ENCODE measurements at regions not wholly inside any gene's neighbourhood (a gene's known extent, or its start where the extent isn't known, plus 50 kb on each side); places are given as distances from the start of the nearest gene placed in this dataset.

- no peaks in the 10 kb centered on the region for H3K27me3 ChIP-seq (ENCODE audit: control insufficient read depth, insufficient read depth, low read length)
- H3K4me2 ChIP-seq (ENCODE audit: low read length): no peak overlapping the region
- no peak overlapping the region for H3K4me3 ChIP-seq (ENCODE audit: low read length)
- H3K9ac ChIP-seq (ENCODE audit: low read depth, low read length): no peak overlapping the region
- no peaks in the 10 kb centered on the region for H3K4me1 ChIP-seq (ENCODE audit: control insufficient read depth, insufficient read depth, low read length)
- H3K9me3 ChIP-seq (replicated peaks; ENCODE audit: low read length): no peaks in the 10 kb centered on the region
- H3K36me3 ChIP-seq (ENCODE audit: insufficient read depth, low read length): no peaks in the 10 kb centered on the region
Observed at GRCh38 chr15:93454788-93455187, 365.8 kb upstream of the RGMA start.

DNA sequence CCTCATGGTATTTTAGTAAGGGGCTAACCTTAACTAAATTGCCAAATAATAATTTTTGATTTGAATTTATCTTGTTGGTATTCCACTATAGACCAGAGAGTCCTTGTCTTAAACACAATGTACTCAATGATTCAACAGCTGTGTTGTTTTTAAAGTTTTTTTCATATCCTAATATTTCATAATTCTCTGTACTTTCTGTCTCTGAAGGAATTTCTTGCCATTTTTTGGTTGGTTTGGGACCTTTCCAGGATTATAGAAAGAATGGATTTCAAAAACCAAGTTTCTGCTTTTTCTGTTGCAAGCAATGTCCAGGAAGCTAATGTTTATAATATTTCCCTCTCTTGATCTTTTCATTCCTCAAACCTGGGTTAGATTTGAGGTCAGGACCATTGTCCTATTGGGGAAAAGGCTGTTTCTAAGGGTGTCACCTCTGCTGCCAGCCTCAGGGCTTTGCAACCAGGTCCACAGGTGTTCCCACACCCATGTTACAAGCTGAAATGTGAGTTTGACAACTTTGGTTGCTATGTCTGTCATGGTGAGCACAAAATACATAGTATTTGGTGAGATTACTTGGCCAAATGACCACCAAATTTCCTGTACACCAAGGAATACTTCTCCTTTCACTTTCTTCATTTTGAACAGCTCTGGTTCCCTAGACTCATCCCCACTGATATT lies 363.7 kb upstream of the RGMA start:
- no peaks in the 10 kb centered on the region for H3K27me3 ChIP-seq (ENCODE audit: control insufficient read depth, insufficient read depth, low read length)
- H3K4me2 ChIP-seq (ENCODE audit: low read length): no peak overlapping the region
- H3K4me1 ChIP-seq (ENCODE audit: control insufficient read depth, insufficient read depth, low read length): no peaks in the 10 kb centered on the region
- no peaks in the 10 kb centered on the region for H3K36me3 ChIP-seq (ENCODE audit: insufficient read depth, low read length)
- no peaks in the 10 kb centered on the region for H3K9me3 ChIP-seq (replicated peaks; ENCODE audit: low read length)
- H3K9ac ChIP-seq (ENCODE audit: low read depth, low read length): no peak overlapping the region
- no peak overlapping the region for H3K4me3 ChIP-seq (ENCODE audit: low read length)

- no peaks in the 10 kb centered on the region for H3K4me1 ChIP-seq (ENCODE audit: control insufficient read depth, insufficient read depth, low read length)
- H3K36me3 ChIP-seq (ENCODE audit: insufficient read depth, low read length): no peaks in the 10 kb centered on the region
- no peaks in the 10 kb centered on the region for H3K9me3 ChIP-seq (replicated peaks; ENCODE audit: low read length)
Observed at GRCh38 chr15:93451822-93452221, 362.8 kb upstream of the RGMA start.

DNA sequence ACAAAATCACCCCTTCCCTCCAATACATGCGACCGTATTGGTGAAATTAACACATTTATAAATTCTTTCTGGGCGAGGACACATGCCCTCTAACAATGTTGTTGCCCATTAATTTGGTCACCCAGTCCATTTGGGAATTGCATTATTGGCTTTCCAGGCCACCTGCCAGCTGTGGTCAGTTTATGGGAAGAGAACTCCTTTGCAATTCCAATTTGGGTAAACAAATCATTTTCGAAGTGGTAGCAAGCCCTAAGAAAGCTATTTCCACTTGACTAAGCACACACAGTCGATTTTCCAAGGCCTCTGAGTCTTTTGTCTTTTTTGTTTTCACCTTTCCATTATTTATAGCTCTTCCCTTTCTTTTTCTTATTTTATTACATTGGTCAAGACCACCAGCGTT lies 362.3 kb upstream of the RGMA start:
- H3K4me1 ChIP-seq (ENCODE audit: control insufficient read depth, insufficient read depth, low read length): no peaks in the 10 kb centered on the region
- H3K36me3 ChIP-seq (ENCODE audit: insufficient read depth, low read length): no peaks in the 10 kb centered on the region
- no peak overlapping the region for H3K4me3 ChIP-seq (ENCODE audit: low read length)
- no peaks in the 10 kb centered on the region for H3K27me3 ChIP-seq (ENCODE audit: control insufficient read depth, insufficient read depth, low read length)
- H3K9ac ChIP-seq (ENCODE audit: low read depth, low read length): no peak overlapping the region
- H3K9me3 ChIP-seq (replicated peaks; ENCODE audit: low read length): no peaks in the 10 kb centered on the region
- H3K4me2 ChIP-seq (ENCODE audit: low read length): no peak overlapping the region

More at GRCh38 chr15:93451822-93452221, 362.8 kb upstream of the RGMA start:
- Histone ChIP-seq H3K4me2 (ENCODE audit: low read length) (no peak overlapping the region), H3K4me3 (ENCODE audit: low read length) (no peak overlapping the region), H3K27me3 (ENCODE audit: control insufficient read depth, insufficient read depth, low read length) (no peaks in the 10 kb centered on the region), H3K9ac (ENCODE audit: low read depth, low read length) (no peak overlapping the region)

DNA sequence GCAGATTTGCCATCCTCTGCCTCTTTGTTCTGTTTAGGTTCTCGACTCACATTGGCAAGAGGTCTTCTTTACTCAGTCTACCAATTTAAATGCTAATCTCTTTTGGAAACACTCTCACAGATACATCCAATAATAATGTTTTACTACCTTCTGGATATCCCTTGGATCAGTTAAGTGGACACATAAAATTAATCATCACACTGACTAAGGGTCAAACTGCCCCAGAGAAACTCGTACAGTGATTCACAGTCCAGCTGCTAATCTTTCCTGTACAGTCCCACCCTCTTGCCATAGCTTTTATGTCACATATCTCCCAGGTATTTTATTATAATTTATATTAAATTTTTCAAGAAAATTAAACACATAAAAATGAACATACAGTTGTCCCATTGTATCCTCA lies 360.8 kb upstream of the RGMA start:
- no peaks in the 10 kb centered on the region for H3K4me1 ChIP-seq (ENCODE audit: control insufficient read depth, insufficient read depth, low read length)
- H3K36me3 ChIP-seq (ENCODE audit: insufficient read depth, low read length): no peaks in the 10 kb centered on the region
- no peak overlapping the region for H3K9ac ChIP-seq (ENCODE audit: low read depth, low read length)
- H3K9me3 ChIP-seq (replicated peaks; ENCODE audit: low read length): no peaks in the 10 kb centered on the region
- no peak overlapping the region for H3K4me3 ChIP-seq (ENCODE audit: low read length)
- H3K4me2 ChIP-seq (ENCODE audit: low read length): no peak overlapping the region
- H3K27me3 ChIP-seq (ENCODE audit: control insufficient read depth, insufficient read depth, low read length): no peaks in the 10 kb centered on the region

- Histone ChIP-seq H3K36me3 (ENCODE audit: insufficient read depth, low read length) (no peaks in the 10 kb centered on the region), H3K4me3 (ENCODE audit: low read length) (no peak overlapping the region), H3K9ac (ENCODE audit: low read depth, low read length) (no peak overlapping the region), H3K4me2 (ENCODE audit: low read length) (no peak overlapping the region), H3K4me1 (ENCODE audit: control insufficient read depth, insufficient read depth, low read length) (no peaks in the 10 kb centered on the region), H3K27me3 (ENCODE audit: control insufficient read depth, insufficient read depth, low read length) (no peaks in the 10 kb centered on the region), H3K9me3 (replicated peaks; ENCODE audit: low read length) (peaks cover 9% of the 10 kb centered on the region)
Observed at GRCh38 chr15:93438310-93438709, 349.3 kb upstream of the RGMA start.

DNA sequence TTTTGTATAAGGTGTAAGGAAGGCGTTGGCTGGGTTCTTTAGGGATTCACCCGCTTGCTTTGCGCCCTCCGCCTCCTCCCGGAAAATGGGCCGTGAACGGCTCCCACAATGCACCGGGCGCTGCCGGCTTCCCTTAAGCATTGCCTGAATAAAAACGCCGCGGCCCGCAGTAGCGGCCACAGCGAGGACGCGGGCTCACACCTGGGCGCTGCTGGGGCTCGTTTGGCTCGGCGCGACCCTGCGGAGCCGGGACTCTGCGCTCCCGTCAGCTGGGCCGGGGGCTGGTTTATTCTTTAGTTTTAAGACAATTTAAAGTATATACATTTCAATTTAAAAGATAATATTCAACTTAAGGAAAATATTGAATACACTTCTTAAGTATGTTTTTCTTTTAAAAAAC lies 343.5 kb upstream of the RGMA start:
- H3K36me3 ChIP-seq (ENCODE audit: insufficient read depth, low read length): no peaks in the 10 kb centered on the region
- H3K9me3 ChIP-seq (replicated peaks; ENCODE audit: low read length): peaks cover 9% of the 10 kb centered on the region
- H3K9ac ChIP-seq (ENCODE audit: low read depth, low read length): no peak overlapping the region
- no peaks in the 10 kb centered on the region for H3K27me3 ChIP-seq (ENCODE audit: control insufficient read depth, insufficient read depth, low read length)
- no peaks in the 10 kb centered on the region for H3K4me1 ChIP-seq (ENCODE audit: control insufficient read depth, insufficient read depth, low read length)
- no peak overlapping the region for H3K4me3 ChIP-seq (ENCODE audit: low read length)
- no peak overlapping the region for H3K4me2 ChIP-seq (ENCODE audit: low read length)

GRCh38 chr15:93428807-93429351 lies 339.9 kb upstream of the RGMA start:
- Histone ChIP-seq H3K9me3 (replicated peaks; ENCODE audit: low read length) (no peaks in the 10 kb centered on the region), H3K4me2 (ENCODE audit: low read length) (no peak overlapping the region), H3K4me3 (ENCODE audit: low read length) (no peak overlapping the region), H3K9ac (ENCODE audit: low read depth, low read length) (no peak overlapping the region), H3K27me3 (ENCODE audit: control insufficient read depth, insufficient read depth, low read length) (no peaks in the 10 kb centered on the region), H3K36me3 (ENCODE audit: insufficient read depth, low read length) (no peaks in the 10 kb centered on the region), H3K4me1 (ENCODE audit: control insufficient read depth, insufficient read depth, low read length) (no peaks in the 10 kb centered on the region)

- no peaks in the 10 kb centered on the region for H3K27me3 ChIP-seq (ENCODE audit: control insufficient read depth, insufficient read depth, low read length)
Observed at GRCh38 chr15:93428150-93428549, 339.1 kb upstream of the RGMA start.

GRCh38 chr15:93424131-93424530 lies 335.1 kb upstream of the RGMA start:
- no peaks in the 10 kb centered on the region for H3K27me3 ChIP-seq (ENCODE audit: control insufficient read depth, insufficient read depth, low read length)
- no peaks in the 10 kb centered on the region for H3K4me1 ChIP-seq (ENCODE audit: control insufficient read depth, insufficient read depth, low read length)
- no peaks in the 10 kb centered on the region for H3K9me3 ChIP-seq (replicated peaks; ENCODE audit: low read length)
- no peak overlapping the region for H3K9ac ChIP-seq (ENCODE audit: low read depth, low read length)
- H3K4me2 ChIP-seq (ENCODE audit: low read length): no peak overlapping the region
- H3K4me3 ChIP-seq (ENCODE audit: low read length): no peak overlapping the region
- H3K36me3 ChIP-seq (ENCODE audit: insufficient read depth, low read length): no peaks in the 10 kb centered on the region

More at GRCh38 chr15:93428150-93428549, 339.1 kb upstream of the RGMA start:
- Histone ChIP-seq H3K4me3 (ENCODE audit: low read length) (no peak overlapping the region), H3K9ac (ENCODE audit: low read depth, low read length) (no peak overlapping the region), H3K4me2 (ENCODE audit: low read length) (no peak overlapping the region), H3K4me1 (ENCODE audit: control insufficient read depth, insufficient read depth, low read length) (no peaks in the 10 kb centered on the region), H3K9me3 (replicated peaks; ENCODE audit: low read length) (no peaks in the 10 kb centered on the region), H3K36me3 (ENCODE audit: insufficient read depth, low read length) (no peaks in the 10 kb centered on the region)

DNA sequence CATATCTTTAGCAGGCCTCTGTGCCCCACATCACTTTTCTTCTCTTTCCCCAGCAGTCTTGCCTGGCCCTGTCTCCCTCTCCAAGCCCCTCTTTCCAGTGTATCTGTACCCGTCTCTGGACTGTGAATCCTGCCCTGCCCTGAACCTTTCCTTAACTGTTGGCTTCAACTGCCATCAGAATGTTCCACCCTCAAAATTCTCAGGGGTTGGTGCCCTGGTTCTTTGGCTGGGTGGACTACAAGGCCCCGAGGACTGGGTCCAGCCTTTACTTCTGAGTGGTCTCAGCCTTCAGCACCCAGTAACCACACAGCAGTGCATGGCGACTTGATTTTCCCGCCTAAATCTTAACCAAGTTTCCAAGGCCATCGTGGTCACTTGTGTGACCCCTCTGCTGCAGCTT lies 333.5 kb upstream of the RGMA start:
- Histone ChIP-seq H3K4me2 (ENCODE audit: low read length) (no peak overlapping the region), H3K9me3 (replicated peaks; ENCODE audit: low read length) (no peaks in the 10 kb centered on the region), H3K4me3 (ENCODE audit: low read length) (no peak overlapping the region), H3K9ac (ENCODE audit: low read depth, low read length) (no peak overlapping the region), H3K4me1 (ENCODE audit: control insufficient read depth, insufficient read depth, low read length) (no peaks in the 10 kb centered on the region), H3K27me3 (ENCODE audit: control insufficient read depth, insufficient read depth, low read length) (no peaks in the 10 kb centered on the region), H3K36me3 (ENCODE audit: insufficient read depth, low read length) (no peaks in the 10 kb centered on the region)

- Histone ChIP-seq H3K4me3 (ENCODE audit: low read length) (no peak overlapping the region), H3K9me3 (replicated peaks; ENCODE audit: low read length) (no peaks in the 10 kb centered on the region), H3K36me3 (ENCODE audit: insufficient read depth, low read length) (no peaks in the 10 kb centered on the region), H3K4me1 (ENCODE audit: control insufficient read depth, insufficient read depth, low read length) (no peaks in the 10 kb centered on the region), H3K4me2 (ENCODE audit: low read length) (no peak overlapping the region), H3K27me3 (ENCODE audit: control insufficient read depth, insufficient read depth, low read length) (no peaks in the 10 kb centered on the region), H3K9ac (ENCODE audit: low read depth, low read length) (no peak overlapping the region)
Observed at GRCh38 chr15:93420477-93420876, 331.5 kb upstream of the RGMA start.
